ENCODE measurements at regions not wholly inside any gene's neighbourhood (a gene's known extent, or its start where the extent isn't known, plus 50 kb on each side); places are given as distances from the start of the nearest gene placed in this dataset.
"Not testable (repeated sequence)": the region's sequence is repeated elsewhere in the genome, so short reads cannot be mapped to it uniquely, and the experiment has no call there.

DNA sequence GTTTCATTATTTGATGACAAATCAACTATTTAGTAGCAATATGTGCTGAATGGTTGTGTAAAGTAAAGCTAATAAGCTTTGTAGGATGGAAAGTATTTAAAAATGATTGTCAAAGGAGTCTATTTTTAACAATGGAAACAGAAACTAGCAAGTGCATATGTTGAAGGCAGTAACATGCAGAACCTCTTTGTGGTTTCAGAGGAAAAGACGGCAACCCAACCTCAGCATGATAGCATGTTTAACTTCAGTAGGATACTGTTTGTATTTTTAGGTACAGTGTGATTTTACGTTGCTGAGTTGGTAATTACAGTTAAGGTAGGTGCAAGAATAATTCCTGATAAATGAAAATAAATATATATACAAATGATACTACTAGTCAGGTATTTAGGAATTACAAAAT lies 545.4 kb downstream of the CDY1 start:
- not testable (repeated sequence) for DNase-seq

DNA sequence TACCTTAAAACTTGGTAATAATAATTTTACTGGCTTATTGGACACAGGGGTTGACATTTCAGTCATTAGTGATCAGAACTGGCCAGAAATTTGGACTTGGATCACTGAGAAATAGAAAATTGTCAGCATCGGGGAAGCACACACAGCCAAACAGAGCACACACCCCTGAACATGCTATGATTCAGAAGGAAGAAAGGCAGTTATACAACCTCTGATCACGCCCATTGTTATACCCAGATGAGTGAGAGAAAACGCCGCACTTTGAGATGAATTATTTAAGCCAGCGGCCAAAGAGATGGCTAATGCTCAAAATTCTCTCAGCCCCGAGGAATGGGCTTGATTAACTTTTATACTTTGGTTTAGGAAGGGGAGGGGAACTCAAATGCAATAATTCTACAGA lies 557.4 kb downstream of the CDY1 start:
- DNase-seq: not testable (repeated sequence)

DNA sequence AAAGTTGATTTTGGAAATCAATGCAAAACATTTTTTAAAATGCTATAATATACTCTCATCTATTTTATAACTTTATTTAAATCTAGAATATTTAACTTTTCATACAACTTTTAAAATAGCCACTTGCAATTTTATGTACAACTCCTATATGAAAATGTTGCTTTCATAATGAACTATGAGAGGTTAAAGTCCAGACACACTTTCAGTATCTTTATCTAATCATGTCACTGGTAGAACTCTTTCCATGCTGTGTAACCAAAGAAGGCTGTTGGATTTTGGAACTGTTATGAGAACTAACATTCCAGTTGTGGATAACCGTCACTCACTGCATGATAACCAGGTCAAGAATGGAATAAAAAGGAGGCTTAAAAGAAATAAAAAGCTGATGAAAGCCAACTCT lies 603.1 kb downstream of the CDY1 start:
- not testable (repeated sequence) for DNase-seq

DNA sequence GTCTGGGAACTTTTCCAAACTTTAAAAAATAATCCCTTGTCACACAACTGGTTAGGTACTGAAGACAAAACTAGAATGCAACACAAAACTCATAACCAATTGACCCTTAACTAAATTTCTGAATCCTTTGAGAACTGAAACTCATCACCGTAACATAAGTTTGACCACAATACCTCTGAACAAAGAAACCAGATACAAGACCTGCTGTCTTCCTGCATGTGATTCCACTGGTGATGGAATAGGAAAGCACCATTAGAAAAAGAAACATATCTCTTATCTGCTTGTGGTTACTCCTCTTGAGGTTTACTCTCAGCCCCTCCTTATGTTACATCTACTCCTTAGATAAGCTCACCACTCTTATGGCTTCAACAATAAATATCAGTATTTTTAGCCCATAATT lies 603.6 kb downstream of the CDY1 start:
- DNase-seq: not testable (repeated sequence)

DNA sequence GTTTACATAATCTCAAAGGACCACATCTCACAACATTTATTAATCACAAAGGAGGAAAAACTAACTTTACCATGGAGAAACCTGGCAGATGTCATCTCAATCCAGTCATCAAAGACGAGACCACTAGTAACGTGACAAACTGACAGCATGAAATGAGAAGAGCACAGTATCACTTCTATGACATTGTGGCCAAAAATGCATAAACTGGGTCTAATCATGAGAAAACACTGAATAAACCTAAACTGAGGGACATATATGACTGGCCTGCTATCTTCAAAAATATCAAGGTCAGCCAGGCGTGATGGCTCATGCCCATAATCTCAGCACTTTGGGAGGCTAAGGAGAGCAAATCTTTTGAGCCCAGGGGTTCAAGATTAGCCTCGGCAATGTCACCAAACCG lies 619.0 kb downstream of the CDY1 start:
- DNase-seq: not testable (repeated sequence)

DNA sequence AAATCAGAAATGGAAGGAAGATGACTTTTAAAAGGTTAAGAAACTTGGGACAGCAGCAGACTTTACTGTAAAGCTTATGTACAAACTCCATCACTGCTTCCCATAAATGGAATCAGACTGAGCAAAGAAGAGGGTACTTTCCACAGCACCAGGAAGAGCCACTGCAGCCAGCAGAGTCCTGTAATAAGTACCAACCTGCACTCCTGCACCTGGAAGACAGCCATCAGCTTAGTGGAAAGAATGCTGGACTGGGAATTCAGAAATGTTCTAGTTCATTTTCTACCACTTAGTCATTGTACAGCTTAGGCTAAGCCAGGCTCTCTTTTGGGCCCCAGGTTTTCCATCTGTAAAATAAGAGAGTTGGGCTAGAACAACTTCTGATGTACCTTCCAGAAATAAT lies 632.3 kb downstream of the CDY1 start:
- not testable (repeated sequence) for DNase-seq

DNA sequence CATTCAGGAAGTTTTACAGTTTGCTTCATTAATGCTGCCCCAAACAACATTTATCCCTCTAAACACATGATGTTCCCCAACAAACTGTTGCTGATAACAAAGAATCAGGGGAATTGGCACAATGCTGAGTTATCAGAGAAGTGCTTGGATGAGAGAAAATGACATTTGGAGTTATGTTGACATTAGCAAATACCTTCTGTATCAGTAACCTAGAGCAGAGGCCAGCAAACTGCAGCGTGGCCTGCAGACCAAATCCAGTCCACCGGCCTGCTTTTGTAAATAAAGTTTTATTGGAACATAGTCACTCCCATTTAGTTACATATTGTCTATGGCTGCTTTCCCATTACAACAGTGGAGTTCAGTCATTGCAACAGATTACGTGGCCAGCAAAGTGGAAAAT lies 643.5 kb downstream of the CDY1 start:
- not testable (repeated sequence) for DNase-seq

DNA sequence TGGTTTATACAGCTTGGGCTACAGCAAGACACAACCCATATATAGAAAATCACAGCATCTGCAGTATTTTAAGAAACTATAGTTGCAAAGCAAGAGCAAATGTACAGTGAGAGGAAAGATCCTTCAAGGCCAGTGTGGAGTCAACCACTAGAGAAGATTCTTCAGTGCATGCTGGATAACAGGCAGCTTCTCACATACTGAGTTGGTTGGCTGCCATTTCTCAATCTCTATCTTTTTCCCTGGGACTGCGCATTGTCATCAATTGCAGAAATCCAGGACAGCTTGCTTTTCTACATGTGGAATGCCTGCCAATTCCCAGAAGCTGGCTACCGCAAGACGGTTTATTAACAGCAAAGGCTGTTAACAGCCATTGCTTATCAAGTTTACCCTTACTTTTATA lies 646.5 kb downstream of the CDY1 start:
- DNase-seq: not testable (repeated sequence)

DNA sequence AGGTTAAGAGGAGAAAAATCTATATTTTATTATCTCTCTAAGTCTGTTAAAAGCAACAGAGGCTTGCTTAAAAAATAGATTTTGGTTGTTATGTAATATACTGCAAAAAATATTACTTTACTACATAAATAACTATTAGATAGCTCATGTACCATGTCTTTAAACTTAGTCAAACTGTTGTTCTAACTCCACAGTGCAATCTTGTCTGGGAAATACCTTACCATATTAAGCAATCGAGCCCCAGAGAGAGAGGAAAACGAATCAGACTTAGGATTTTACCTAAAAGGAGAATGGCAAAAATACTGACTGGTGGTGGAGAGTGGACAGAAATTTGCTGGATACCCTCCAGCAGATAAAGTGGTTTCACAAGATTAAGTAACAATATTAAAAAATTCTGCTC lies 647.0 kb downstream of the CDY1 start:
- not testable (repeated sequence) for DNase-seq

DNA sequence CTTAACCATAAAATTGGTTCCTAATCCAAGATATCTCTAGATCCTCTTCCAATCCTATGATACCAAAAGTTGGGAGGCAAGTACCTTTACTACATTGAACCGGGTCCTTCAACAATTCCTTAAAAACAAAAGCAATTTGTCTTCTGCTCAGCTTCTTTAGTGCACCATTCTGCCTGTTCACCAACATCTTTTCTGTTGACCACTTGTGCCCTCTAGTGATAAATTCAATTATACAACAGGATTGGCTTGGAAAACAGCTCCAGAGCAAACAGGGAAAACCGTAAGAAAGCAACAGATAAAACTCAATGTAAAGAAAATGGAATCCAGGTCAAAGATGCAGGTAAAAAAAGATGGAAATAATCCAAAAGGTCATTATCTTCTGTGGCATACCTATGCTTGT lies 651.2 kb downstream of the CDY1 start:
- not testable (repeated sequence) for DNase-seq

DNA sequence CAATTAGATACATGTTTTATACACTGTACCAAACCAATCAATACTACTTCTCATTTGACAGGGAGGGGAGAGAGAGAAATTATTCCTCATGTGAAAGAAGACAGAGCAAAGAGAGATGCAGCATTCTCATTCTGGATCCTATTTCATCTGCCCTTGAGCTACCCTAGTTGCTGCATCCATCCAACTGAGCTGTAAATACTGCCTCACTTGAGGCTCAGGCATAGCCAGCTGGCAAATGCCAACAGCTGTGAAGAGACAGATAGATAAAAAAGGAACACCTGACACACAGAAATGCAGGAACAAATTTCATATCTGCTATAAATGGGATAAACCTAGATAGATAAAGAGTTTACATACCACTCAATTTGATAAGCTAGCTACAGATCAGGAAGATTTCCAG lies 684.1 kb downstream of the CDY1 start:
- DNase-seq: not testable (repeated sequence)

DNA sequence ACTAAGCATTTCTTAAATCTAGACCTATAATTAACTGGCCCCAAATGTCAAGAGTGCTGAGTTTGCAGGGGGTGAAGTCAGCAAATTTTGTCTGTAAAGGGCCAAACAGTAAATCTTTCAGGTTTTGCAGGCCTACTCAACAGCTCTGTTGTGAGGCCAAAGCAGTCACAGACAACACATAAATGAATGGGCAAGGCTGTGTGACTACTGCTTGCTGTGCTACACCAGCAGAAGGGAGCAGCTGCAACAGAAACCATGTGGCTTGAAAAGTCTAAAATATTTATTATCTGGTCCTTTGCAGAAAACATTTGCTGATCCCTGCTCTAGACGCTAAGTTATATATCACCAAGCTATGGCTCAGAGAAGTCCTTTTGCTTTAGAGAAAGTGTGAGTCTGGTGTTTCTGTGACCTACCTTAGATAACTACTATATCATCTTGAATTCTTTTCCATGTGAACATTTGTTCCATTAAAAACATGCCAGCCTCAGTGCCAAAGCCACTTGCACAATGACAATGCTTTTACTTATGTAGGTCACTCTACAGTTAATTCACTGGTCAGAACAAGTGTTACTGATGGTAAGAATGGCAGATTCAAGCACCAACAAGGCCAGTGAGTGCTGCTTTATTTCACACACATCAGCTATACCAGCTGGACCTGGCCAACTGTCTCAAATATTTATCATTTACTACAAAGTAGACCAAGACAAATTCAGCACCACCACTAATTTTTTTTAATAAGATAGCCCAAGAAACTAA lies 684.9 kb downstream of the CDY1 start:
- not testable (repeated sequence) for DNase-seq

DNA sequence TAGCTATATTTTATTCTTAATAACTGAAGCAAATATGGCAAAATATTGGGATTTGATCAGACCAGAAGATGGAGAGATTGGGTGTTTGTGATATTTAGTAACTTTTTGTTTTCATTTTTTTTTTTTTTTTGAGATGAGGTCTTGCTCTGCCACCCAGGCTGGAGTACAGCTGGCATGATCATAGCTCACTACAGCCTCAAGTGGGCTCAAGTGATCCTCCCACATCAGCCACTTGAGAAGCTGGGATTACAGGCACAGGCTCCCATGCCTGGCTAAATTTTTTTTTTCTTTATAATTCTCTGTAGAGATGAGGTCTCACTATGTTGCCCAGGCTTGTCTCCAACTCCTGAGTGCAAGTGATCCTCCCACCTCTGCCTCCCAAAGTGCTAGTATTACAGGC lies 686.4 kb downstream of the CDY1 start:
- not testable (repeated sequence) for DNase-seq

DNA sequence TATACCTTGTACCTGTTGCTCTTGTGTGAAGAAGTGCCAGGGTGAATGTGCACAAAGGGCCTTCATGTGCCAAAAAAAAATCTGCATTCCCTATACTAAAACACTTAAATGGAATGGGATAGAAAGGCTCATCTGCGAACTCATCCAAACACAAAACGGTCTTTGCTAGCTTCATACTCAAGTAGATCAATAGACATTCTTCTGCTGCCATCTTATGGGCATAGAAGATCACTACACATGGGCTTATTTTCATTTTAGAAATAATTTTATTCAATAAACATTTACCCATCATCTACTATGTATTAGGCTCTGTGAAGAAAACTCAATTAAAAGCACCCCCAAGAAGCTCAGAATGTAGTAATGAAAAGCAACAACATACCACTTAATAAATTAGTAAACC lies 693.1 kb downstream of the CDY1 start:
- peak; percentile 60 for DNase-seq

DNA sequence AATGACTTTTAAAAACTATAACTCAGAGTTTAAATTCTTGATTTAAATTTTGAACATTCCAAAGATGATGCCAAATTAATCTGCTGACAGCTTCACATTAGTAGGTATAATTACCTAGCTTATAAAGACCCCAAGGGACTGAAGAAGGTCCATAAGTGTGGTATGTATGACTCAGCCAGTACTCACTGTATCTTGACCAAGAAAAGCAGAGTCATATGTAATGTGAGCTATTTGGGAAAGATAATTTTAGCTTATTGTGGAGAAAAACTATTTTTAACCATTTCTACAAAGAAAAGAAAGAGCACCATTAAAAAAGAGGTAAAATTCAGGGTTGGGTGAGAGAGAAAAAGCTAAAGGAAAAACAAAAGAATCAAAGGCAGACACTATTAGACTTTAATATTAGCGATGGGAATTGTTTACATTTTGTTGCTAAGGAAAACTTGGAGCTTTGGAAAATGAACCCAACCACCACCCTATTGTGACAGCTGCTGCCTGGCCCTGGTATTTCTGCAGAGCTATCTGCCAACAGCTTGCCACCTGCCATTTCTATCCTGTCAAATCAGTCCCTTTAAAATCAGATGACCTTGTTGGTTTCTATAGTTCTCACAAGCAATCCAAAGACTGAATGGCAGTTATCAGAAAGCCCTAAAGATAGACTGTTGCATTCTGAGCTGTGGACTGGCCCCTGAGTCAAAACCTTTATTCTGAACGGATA lies 697.7 kb downstream of the CDY1 start:
- DNase-seq: not testable (repeated sequence)

DNA sequence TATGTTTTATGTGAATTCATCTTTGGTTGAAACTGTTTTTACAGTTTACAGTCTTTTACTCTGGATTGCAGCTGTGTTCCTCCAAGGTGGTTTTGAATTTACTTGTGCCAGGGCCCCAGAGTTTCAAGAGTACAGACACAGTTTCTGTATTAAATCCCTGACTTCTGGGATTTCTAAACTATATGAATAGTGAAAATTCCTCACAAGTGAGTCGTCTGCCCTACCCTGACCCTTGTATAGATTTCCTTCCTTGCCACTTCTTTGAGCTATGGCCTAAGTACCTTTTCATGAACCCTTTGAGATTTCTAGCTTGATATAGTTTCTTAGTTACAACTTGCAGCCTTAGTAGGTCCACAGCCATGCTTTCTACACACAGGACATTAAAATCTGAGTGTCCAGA lies 700.8 kb downstream of the CDY1 start:
- DNase-seq: not testable (repeated sequence)

DNA sequence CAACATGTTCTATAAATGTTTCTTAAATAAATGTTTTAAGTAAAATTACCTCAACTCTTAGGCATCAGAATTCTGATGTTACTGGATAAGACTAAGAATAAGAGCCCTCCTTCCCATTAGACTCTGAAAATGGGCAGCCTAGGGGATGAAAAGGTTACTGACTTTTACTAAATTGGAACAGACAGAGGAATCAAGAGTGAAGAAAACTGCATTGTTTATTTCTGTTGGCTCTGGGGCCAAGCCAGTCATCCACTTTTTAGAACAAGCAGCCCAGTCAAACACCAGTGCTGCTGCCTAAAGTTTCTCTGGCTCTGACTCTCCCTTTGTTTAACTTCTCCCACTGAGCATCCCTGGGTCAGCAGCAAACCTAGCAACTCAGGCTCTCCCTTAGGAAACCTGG lies 731.0 kb downstream of the CDY1 start:
- not testable (repeated sequence) for DNase-seq

DNA sequence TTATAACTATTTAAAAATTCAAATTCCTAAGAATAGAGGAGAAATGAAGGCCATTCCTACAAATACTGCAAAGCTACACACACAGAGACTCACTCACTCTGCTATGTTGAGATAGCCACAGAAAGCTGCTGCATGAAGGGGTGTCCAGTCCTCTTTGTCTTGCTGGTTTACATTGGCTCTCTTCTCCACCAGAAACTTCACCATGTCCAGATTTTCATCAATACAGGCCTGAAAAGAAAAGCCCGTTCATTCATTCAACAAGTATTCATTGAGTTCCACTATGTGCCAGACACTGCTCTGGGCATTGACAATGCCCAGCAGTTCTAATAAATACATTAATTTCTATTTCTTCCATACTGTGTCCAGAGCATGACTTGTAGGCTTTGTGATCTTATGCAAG lies 732.3 kb downstream of the CDY1 start:
- no peak for DNase-seq

DNA sequence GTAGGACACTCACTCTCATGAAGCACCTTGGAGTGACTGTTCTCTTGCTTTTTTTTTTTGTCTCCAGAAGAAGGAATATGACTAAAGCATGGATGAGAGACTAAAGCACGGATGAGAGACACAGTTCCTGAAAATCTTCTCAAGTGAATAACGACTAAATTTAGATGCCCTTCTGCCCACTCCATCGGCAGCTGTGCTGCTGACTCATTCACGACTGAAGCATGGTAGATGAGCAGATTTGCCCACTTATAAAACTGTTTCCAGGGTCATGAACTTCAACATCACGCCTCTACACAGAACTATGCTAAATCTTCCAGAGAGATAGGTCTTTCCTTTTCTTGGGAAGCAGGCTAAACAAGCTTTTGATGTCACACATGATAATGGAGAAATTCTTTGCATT lies 738.0 kb downstream of the CDY1 start:
- not testable (repeated sequence) for DNase-seq

DNA sequence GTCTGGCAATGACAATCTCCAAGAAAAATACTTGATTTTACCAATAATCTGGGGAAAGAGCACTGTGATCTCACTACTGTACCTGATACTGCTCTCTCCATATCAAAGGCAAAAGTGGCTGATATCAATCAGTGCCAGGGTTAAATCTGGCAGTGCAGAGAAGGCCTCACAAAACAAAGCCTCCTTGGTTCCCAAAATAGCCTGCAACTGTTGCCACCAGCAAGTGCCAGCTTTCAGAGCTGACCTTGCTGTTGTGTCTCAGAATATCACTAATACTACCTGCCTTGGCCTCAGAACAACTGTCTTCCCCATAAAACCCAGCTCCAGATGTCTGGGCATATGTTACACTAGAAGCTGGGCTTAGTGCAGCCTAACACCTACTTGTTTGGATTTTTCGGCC lies 738.6 kb downstream of the CDY1 start:
- not testable (repeated sequence) for DNase-seq

DNA sequence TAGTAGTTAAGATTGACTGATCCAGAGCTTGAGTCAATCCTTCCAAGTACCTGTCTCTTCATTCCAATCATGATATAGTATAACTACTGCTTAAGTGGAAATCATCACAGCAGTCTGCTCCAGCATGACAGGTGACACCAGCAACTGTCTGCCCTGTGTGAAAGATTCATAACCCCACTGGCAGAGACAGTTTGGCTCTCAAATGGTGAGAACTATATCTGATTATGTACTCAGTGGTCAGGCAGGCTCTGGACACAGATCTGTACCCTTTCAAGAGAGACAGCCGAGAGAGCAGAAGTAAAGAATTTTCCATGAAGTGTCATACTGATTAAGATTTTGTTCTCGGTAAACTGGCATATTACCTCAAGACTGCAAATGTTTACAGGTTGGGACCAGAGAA lies 741.5 kb downstream of the CDY1 start:
- DNase-seq: not testable (repeated sequence)

DNA sequence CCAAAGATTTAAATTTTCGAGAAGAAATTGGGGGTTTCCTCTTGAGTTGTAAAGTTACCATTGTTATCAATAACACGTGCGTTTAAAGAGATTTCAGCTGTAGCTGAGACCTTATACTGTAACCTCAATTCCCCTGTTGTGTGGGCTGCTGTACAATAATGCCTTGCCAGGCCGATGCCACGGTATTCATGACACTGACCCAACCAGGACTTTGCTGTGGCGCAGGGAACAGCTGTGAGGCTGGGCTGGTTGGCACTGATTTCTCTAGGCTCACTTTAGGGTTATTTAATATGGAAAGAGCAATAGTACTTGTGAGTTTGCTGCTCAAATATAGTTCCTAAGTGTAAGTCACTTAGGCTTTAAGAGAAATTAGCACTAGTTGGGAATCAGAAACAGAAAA lies 744.2 kb downstream of the CDY1 start:
- not testable (repeated sequence) for DNase-seq

DNA sequence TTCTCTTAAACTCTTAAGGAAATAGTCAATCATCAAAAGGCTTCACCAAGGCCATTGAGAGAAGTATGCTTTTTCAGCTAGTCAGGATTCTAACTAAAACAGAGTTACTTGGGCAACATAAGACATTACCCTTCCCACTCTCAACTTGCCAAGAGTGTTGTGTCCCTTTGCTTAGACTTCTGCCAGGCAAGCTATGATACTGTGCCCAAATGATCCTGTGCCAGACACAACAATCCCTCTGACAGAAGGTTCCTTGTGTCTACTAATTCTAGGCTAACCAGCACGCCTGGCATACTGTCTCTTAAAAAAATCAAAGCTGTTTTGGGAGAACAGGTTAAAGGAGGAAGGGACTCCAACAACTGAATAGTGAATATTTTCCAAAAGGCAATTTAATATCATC lies 750.6 kb downstream of the CDY1 start:
- not testable (repeated sequence) for DNase-seq

DNA sequence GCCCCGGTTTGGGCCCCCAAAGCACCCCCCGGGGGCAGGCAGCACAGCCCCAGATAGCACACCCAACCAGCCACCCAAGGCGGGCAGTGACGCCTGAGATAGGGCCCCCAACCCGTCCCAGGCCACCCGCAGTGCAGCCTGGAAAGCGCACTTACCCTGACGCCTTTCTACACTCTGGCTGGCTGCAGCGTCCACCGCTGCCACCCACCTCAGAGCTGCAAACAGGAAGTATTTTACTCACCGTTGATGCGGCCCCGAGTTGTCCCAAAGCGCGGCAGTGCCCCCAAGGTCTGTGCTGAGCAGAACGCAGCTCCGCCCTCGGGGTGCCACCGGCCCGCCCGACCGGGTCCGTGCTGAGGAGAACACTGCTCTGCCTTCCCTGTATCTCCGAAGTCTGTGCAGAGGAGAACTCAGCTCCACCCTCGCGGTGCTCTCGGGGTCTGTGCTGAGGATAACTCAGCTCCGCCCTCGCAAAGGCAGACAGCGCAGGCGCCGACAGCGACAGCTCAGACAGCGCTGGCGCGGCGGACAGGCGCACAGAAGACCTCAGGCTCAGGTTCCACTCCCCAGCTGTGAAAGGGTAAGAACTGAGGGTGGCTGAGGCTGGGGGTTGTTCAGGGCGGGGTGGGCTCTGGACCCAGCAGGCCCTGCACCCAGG lies 786.9 kb downstream of the CDY1 start:
- DNase-seq: no peak

Measured in hematopoietic multipotent progenitor cell treated with erythropoietin and hydrocortisone succinate and interleukin-3 and kit ligand, for 4 days (in vitro differentiated cells).